PC-9 (cell line): ENCODE measurements at regions not wholly inside any gene's neighbourhood (a gene's known extent, or its start where the extent isn't known, plus 50 kb on each side); places are given as distances from the start of the nearest gene placed in this dataset.

Experiments
- BruUV-seq: library from RNA; stranded (reverse); fragments of 400-500 nt; replicated peaks from 2 replicates; lab custom pipeline; 2021; lab: Mats Ljungman, UMichigan
- CTCF ChIA-PET: fragments of 300-600 bp; sonication (Branson Sonifier 250); formaldehyde crosslinking; loops from one replicate; lab custom pipeline; 2022; ENCODE audit warnings: antibody characterized with exemption; lab: Charles Lee
- POLR2A ChIA-PET: fragments of 300-600 bp; sonication (Branson Sonifier 250); formaldehyde crosslinking; loops from one replicate; lab custom pipeline; 2022; ENCODE audit warnings: antibody characterized with exemption; ENCODE audit not compliant: unreplicated experiment; lab: Charles Lee
- DNase-seq, 2 experiments: peaks; one replicate each; pipeline versions ENCODE4 v3.0.0 to v3.0.0-alpha.2; 2015 to 2022; ENCODE audit warnings: mixed read lengths in 1 of 2
- H2AFZ ChIP-seq: fragments of 200-600 bp; sonication (generic); 2 replicates; pipeline ENCODE4 v1.8.1; 2017; ENCODE audit warnings: antibody characterized with exemption
- H3F3A ChIP-seq: fragments of 200-600 bp; sonication (generic); 2 replicates; pipeline ENCODE4 v1.8.1; 2017; ENCODE audit warnings: antibody characterized with exemption, mild to moderate bottlenecking, low read depth; ENCODE audit not compliant: insufficient read depth
- H3K27ac ChIP-seq: fragments of 200-600 bp; sonication (generic); 2 replicates; pipeline ENCODE4 v1.6.1; 2016; ENCODE audit warnings: mixed run types
- H3K27me3 ChIP-seq: fragments of 200-600 bp; sonication (generic); 2 replicates; pipeline ENCODE4 v1.6.1; 2016; ENCODE audit warnings: low read depth, mixed run types; ENCODE audit not compliant: insufficient read depth
- H3K36me3 ChIP-seq: fragments of 200-600 bp; sonication (generic); 2 replicates; pipeline ENCODE4 v1.6.1; 2016; ENCODE audit warnings: low read depth, mixed run types
- H3K4me1 ChIP-seq: fragments of 200-600 bp; sonication (generic); replicated peaks from 2 replicates; pipeline ENCODE4 v1.6.1; 2016; ENCODE audit warnings: mixed run types; ENCODE audit not compliant: insufficient read depth
- H3K4me2 ChIP-seq: fragments of 200-600 bp; sonication (generic); 2 replicates; pipeline ENCODE4 v1.6.1; 2017; ENCODE audit warnings: mixed run types
- H3K4me3 ChIP-seq: fragments of 200-600 bp; sonication (generic); 2 replicates; pipeline ENCODE4 v1.6.1; 2016; ENCODE audit warnings: mixed run types
- H3K79me2 ChIP-seq: fragments of 200-600 bp; sonication (generic); 2 replicates; pipeline ENCODE4 v1.6.1; 2017; ENCODE audit warnings: low read depth, mixed run types
- H3K9me2 ChIP-seq: fragments of 200-600 bp; sonication (generic); 2 replicates; pipeline ENCODE4 v1.8.1; 2017; ENCODE audit warnings: mild to moderate bottlenecking; ENCODE audit not compliant: insufficient read depth
- H3K9me3 ChIP-seq: fragments of 200-600 bp; sonication (generic); 2 replicates; pipeline ENCODE4 v1.8.1; 2016; ENCODE audit warnings: low read depth; ENCODE audit not compliant: insufficient read depth
- H4K20me1 ChIP-seq: fragments of 200-600 bp; sonication (generic); 2 replicates; pipeline ENCODE4 v1.8.1; 2017; ENCODE audit not compliant: insufficient read depth
- CTCF ChIP-seq: fragments of 200-600 bp; sonication (generic); conservative IDR thresholded peaks from 2 replicates; pipeline ENCODE4 v1.6.1; 2017; ENCODE audit warnings: mixed run types, antibody characterized with exemption, mild to moderate bottlenecking, moderate library complexity
- EZH2 ChIP-seq: fragments of 200-600 bp; sonication (generic); IDR thresholded peaks from 2 replicates; pipeline ENCODE4 v1.8.0; 2017; ENCODE audit warnings: antibody characterized with exemption, low read depth
- intact Hi-C: fragments of 100-400 bp; cut with micrococcal nuclease; formaldehyde crosslinking; loops from one replicate; pipeline ENCODE4 v1.10.0; 2022; ENCODE audit not compliant: unreplicated experiment

- no TSS peak for BruUV-seq
- ChIA-PET CTCF (no interaction called here), POLR2A (no interaction called here)
- Histone ChIP-seq H4K20me1 (no peaks in the 10 kb centered on the region), H3K4me1 (no peaks in the 10 kb centered on the region), H3K9me2 (no peaks in the 10 kb centered on the region), H3K4me3 (no peak overlapping the region), H3K27ac (no peak overlapping the region), H3K79me2 (no peaks in the 10 kb centered on the region), H3K9me3 (no peaks in the 10 kb centered on the region), H3K4me2 (no peak overlapping the region), H3F3A (no peaks in the 10 kb centered on the region), H3K36me3 (no peaks in the 10 kb centered on the region), H2AFZ (no peak overlapping the region), H3K27me3 (no peaks in the 10 kb centered on the region)
- TF ChIP-seq CTCF (no peak), EZH2 (no peak)
- intact Hi-C loops, result no loop called here
- no peak for DNase-seq
Observed at GRCh38 chr12:78683031-78683430, 181.5 kb upstream of the SYT1 start.

- no peak for DNase-seq
- Histone ChIP-seq H3K79me2 (no peaks in the 10 kb centered on the region), H3K4me2 (no peak overlapping the region), H2AFZ (no peak overlapping the region), H3K36me3 (no peaks in the 10 kb centered on the region), H3K27ac (no peak overlapping the region), H3K27me3 (no peaks in the 10 kb centered on the region), H3K9me3 (no peaks in the 10 kb centered on the region), H3K4me1 (no peaks in the 10 kb centered on the region), H3K4me3 (no peak overlapping the region), H3F3A (no peaks in the 10 kb centered on the region), H4K20me1 (no peaks in the 10 kb centered on the region), H3K9me2 (no peaks in the 10 kb centered on the region)
- intact Hi-C loops, result no loop called here
- POLR2A ChIA-PET, result no interaction called here
- no peak for TF ChIP-seq CTCF
- TF ChIP-seq EZH2, result no peak
- CTCF ChIA-PET, result no interaction called here
- BruUV-seq, result no TSS peak
Observed at GRCh38 chr12:78683626-78684025, 180.9 kb upstream of the SYT1 start.

- no TSS peak for BruUV-seq
- TF ChIP-seq EZH2 (no peak), CTCF (no peak)
Observed at GRCh38 chr12:78684419-78684818, 180.2 kb upstream of the SYT1 start.

More at GRCh38 chr12:78684419-78684818, 180.2 kb upstream of the SYT1 start:
- H2AFZ ChIP-seq, result no peak overlapping the region
- no peaks in the 10 kb centered on the region for H3K36me3 ChIP-seq
- no peaks in the 10 kb centered on the region for H3K9me3 ChIP-seq
- no peak for DNase-seq
- intact Hi-C loops, result no loop called here
- no peaks in the 10 kb centered on the region for H3F3A ChIP-seq
- H3K27ac ChIP-seq, result no peak overlapping the region
- H3K4me2 ChIP-seq, result no peak overlapping the region
- POLR2A ChIA-PET, result no interaction called here
- CTCF ChIA-PET, result no interaction called here
- H3K27me3 ChIP-seq, result no peaks in the 10 kb centered on the region
- H3K9me2 ChIP-seq, result no peaks in the 10 kb centered on the region
- no peaks in the 10 kb centered on the region for H3K4me1 ChIP-seq
- H4K20me1 ChIP-seq, result no peaks in the 10 kb centered on the region
- no peaks in the 10 kb centered on the region for H3K79me2 ChIP-seq
- H3K4me3 ChIP-seq, result no peak overlapping the region
